SK-N-MC (cell line): ENCODE measurements at regions not wholly inside any gene's neighbourhood (a gene's known extent, or its start where the extent isn't known, plus 50 kb on each side); places are given as distances from the start of the nearest gene placed in this dataset.

Experiments
- DNase-seq: peaks from one replicate; pipeline ENCODE4 v3.0.0-alpha.2; 2011; ENCODE audit warnings: low read depth, low spot score
- H3K27ac ChIP-seq: fragments of 200-600 bp; sonication (generic); 2 replicates; pipeline ENCODE4 v1.5.1; 2016; ENCODE audit warnings: mixed run types
- H3K36me3 ChIP-seq: fragments of 200-600 bp; sonication (generic); 2 replicates; pipeline ENCODE4 v1.6.1; 2017; ENCODE audit warnings: antibody characterized with exemption, low read length, mixed read lengths; ENCODE audit not compliant: insufficient read depth
- H3K4me3 ChIP-seq: fragments of 200-600 bp; sonication (generic); 2 replicates; pipeline ENCODE4 v1.5.1; 2016
- H3K9ac ChIP-seq: fragments of 200-600 bp; sonication (generic); 2 replicates; pipeline ENCODE4 v1.8.0; 2017; ENCODE audit warnings: mixed run types, mixed read lengths; ENCODE audit not compliant: insufficient read length
- H3K9me3 ChIP-seq: fragments of 200-600 bp; sonication (generic); 2 replicates; pipeline ENCODE4 v1.6.1; 2017; ENCODE audit warnings: low read depth, mild to moderate bottlenecking, antibody characterized with exemption, low read length, moderate library complexity, mixed read lengths
- EZH2 ChIP-seq: fragments of 200-600 bp; sonication (generic); IDR thresholded peaks from one replicate; pipeline ENCODE4 v1.6.1; 2017; ENCODE audit warnings: antibody characterized with exemption
- FOXP2 ChIP-seq: optimal IDR thresholded peaks from 2 replicates; pipeline ENCODE3; 2011; ENCODE audit warnings: mild to moderate bottlenecking, moderate library complexity; ENCODE audit not compliant: insufficient read depth; ENCODE audit errors: extremely low read length, control extremely low read depth
- POLR2AphosphoS5 ChIP-seq: IDR thresholded peaks from 2 replicates; pipeline ENCODE4 v1.6.1; 2012; ENCODE audit warnings: mild to moderate bottlenecking, low read depth, low read length, borderline replicate concordance

DNA sequence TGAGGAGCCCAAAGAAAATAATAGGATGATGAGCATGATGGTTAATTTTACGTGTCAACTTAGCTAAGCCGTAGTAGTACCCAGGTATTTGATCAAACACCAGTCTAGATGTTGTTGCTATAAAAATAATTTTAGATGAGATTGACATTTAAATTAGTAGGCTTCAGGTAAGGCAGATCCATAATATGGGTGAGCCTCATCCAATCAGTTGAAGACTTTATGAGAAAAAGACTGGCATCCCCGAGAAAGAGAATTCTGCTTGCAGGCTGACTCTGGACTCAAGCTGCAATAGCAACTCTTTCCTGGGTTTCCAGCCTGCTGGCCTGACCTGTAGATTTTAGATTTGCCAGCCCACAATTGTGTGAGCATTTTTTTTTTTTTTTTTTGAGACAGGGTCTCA is 192.8 kb upstream of the LNX1 start:
- no peak for DNase-seq
- TF ChIP-seq FOXP2, result no peak
- no peak for TF ChIP-seq POLR2AphosphoS5
- no peak for TF ChIP-seq EZH2
- Histone ChIP-seq H3K9ac (no peak overlapping the region), H3K36me3 (no peaks in the 10 kb centered on the region), H3K27ac (no peak overlapping the region), H3K4me3 (no peak overlapping the region), H3K9me3 (no peaks in the 10 kb centered on the region)

DNA sequence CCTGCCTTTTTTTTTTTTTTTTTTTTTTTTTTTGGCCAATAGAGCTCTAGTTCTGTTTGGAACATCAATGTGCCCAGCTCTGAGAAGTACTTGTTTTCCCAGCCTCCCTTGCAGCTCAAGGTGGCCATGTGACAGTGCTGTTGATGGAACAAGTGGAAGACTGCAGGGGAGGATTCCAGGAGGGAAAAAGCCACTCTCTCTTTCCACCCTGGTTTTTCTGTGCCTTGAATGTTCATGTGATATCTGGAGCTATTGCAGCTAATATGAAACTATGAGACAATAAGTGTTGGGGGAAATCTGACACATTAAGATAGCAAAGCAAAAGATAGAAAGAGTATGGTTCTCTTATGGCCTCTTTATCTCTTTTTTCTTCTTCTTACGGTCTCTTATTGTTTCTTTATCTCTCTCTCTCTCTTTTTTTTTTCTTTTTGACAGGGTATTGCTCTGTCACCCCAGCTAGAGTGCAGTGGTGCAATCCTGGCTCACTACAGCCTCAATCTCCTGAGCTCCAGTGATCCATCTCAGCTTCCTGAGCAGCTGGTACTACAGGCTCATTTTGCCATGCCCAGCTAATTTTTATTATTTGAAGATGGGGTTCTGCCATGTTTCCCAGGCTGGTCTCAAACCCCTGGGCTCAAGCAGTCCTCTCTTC is 192.0 kb upstream of the LNX1 start:
- no peak overlapping the region for H3K4me3 ChIP-seq
- no peak for DNase-seq
- no peaks in the 10 kb centered on the region for H3K9me3 ChIP-seq
- H3K27ac ChIP-seq, result no peak overlapping the region
- no peak overlapping the region for H3K9ac ChIP-seq
- H3K36me3 ChIP-seq, result no peaks in the 10 kb centered on the region
- TF ChIP-seq POLR2AphosphoS5, result no peak
- no peak for TF ChIP-seq FOXP2
- no peak for TF ChIP-seq EZH2

DNA sequence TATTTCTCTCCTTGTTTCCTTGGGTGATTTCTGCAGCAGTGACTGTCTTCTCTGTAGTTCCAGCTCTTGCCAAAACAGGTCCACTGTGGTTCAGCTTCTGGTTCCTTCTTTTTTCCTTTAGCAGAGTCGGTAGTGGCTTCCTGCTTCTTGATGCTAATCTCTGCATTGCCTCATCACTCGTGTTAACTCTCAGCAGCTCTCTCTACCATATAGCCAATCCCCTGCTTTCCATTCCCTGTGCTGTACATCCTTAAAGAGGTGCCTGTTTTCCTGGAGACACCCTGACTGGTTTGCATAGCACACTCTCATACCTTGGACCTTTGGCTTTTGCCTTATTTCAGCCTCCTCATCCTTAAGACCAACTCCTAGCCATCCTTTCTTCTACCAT is 191.2 kb upstream of the LNX1 start:
- TF ChIP-seq EZH2 (no peak), POLR2AphosphoS5 (no peak), FOXP2 (no peak)
- DNase-seq, result no peak
- H3K4me3 ChIP-seq, result no peak overlapping the region
- H3K9me3 ChIP-seq, result no peaks in the 10 kb centered on the region
- H3K36me3 ChIP-seq, result no peaks in the 10 kb centered on the region
- no peak overlapping the region for H3K27ac ChIP-seq
- H3K9ac ChIP-seq, result no peak overlapping the region

DNA sequence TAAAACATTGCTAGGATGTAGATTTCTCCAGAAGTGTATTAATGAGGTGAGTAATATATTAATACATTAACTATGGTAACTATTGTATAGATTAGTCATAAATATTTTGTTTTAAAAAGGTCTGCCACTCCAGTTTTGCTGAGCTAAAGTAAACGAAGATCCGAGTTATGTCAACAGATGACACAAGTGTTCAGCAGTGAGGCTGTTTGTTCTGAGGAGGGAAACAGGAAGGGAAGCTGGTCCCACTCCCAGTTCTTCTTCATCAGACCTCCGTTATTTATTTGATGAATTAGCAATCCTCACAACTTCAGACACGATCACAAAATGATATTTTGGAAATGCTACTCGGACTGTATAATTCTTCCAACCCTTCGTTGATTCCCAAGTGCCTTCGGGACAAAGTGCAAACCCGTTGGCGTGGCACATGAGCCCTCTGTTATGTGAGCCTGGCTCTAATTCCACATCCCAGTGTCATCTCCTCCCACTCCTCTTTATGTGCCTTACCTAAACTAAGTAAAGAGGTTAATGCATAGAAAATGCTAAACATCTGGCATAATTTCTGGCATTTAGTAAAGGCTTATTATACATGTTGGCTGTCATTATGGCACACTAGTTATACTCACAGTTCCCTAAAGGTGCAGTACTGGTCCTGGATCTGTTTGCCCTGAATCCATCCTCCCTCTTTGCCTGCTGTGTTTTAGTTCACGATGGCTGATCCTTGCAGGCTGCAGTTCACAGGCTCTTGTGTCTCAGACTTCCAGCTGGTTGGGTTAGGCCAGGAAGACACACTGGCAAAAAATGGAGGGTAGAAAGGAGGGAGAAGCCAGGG is 190.6 kb upstream of the LNX1 start:
- Histone ChIP-seq H3K9ac (no peak overlapping the region), H3K36me3 (no peaks in the 10 kb centered on the region), H3K9me3 (no peaks in the 10 kb centered on the region), H3K4me3 (no peak overlapping the region), H3K27ac (no peak overlapping the region)
- no peak for DNase-seq
- no peak for TF ChIP-seq FOXP2
- TF ChIP-seq EZH2, result no peak
- TF ChIP-seq POLR2AphosphoS5, result no peak

DNA sequence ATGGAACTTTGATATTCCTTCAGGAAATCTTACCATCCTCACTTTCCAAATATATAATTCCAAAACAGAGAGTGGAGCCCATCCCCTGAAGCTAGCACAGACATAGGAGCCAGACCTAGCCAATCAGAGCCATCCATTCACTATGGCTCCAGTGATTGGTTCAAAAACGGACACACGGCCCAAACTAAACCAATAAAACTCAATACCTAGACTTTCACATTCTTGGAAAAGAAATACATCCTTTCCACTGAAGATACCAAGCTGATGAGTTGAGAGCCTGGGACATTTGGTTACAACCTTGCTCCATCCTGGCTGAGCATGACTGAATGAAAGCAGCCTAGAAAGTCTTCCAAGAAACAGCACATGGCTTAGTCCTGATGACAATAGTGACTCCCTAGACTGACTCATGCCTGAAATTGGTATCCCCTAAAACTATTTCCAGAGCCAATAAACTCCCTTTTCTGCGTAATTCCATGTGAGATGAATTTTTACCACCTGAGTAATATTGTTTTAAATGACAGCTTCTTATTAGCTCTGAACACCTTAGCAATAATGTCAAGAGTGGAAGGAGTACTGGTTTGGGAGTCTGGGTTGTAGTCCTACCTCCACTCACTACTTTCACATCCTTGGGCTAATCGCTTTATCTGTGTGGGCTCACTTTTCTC is 189.6 kb upstream of the LNX1 start:
- H3K27ac ChIP-seq, result no peak overlapping the region

DNA sequence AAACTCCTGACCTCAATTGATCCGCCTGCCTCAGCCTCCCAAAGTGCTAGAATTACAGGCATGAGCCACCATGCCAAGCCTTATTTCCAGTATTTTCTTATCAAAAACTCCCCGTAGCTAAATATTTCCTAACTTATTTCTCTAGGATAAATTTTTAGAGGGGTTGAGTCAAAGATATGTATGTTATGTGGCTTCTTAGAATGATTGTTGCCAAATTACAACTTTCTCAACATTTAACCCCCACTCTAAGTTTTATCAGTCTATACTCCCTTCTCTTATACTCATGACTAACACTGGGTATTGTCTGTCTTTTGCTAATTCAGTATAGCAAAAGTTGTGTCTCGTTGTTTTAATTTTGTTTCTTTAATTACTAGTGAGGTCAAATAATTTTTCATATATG is 187.7 kb upstream of the LNX1 start:
- no peak for TF ChIP-seq EZH2
- TF ChIP-seq POLR2AphosphoS5, result no peak
- no peak for TF ChIP-seq FOXP2

More for the DNA sequence above, 189.6 kb upstream of the LNX1 start:
- Histone ChIP-seq H3K36me3 (no peaks in the 10 kb centered on the region), H3K4me3 (no peak overlapping the region), H3K9ac (no peak overlapping the region), H3K9me3 (no peaks in the 10 kb centered on the region)
- TF ChIP-seq EZH2, result no peak
- TF ChIP-seq FOXP2, result no peak
- TF ChIP-seq POLR2AphosphoS5, result no peak
- no peak for DNase-seq

DNA sequence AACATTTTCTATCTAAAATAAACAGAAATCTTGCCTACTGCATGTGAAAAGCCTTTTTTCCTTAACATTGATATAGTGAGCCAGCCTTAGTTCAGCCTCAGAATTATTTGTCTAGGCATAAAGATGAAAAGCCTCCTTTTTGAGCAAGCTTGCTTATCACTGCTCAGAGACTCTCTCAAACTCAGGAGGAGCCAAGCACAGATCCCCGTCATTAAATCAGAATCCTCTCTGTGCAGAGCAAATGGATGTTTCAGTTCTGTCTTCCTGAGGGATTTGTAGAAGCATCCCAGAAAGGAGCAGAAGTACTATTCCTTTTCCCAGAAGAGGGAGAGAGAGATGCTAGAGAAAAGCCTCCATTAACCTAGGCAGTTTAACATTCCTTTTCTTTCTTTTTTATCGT is 186.9 kb upstream of the LNX1 start:
- Histone ChIP-seq H3K9ac (no peak overlapping the region), H3K4me3 (no peak overlapping the region), H3K27ac (no peak overlapping the region), H3K36me3 (no peaks in the 10 kb centered on the region), H3K9me3 (no peaks in the 10 kb centered on the region)
- TF ChIP-seq FOXP2, result no peak
- no peak for TF ChIP-seq EZH2
- TF ChIP-seq POLR2AphosphoS5, result no peak
- no peak for DNase-seq

More for the DNA sequence above, 187.7 kb upstream of the LNX1 start:
- Histone ChIP-seq H3K9me3 (no peaks in the 10 kb centered on the region), H3K9ac (no peak overlapping the region), H3K36me3 (no peaks in the 10 kb centered on the region), H3K4me3 (no peak overlapping the region), H3K27ac (no peak overlapping the region)
- DNase-seq, result no peak

DNA sequence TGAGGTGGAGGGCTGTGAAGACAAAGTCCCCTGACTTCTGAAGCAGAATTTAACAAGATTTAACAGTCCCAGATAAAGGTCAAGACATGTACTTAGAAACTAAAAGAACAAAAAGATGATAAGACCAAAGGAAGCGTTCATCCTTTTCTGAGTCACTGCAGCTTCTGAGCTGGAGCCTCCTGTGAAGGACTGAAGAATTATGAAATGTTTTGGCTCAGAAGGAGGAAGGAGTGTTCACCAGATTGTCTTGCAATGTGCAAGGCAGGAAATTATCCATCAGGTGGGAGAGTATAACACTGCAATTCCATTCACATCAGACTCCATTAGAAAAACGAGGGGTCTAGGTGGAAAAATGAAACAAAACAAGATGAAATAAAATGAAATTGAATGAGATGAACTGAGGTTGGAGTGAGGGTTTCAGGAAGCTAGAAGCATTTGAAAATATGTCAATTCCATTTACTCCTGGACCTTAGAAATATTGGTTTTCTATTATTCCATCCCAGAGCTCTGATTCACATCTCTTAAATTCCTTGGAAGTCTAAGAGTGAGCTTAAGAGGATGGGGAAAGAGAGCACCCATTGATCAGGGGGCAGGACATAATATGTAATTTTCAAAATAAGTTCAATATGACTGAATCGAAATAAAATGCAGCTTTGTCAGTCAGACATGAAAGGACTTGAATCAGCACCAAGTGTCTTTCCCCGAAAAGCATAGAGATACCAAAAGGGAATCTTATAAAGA is 186.1 kb upstream of the LNX1 start:
- TF ChIP-seq FOXP2 (no peak), POLR2AphosphoS5 (no peak), EZH2 (no peak)
- Histone ChIP-seq H3K4me3 (no peak overlapping the region), H3K27ac (no peak overlapping the region), H3K36me3 (no peaks in the 10 kb centered on the region), H3K9ac (no peak overlapping the region), H3K9me3 (no peaks in the 10 kb centered on the region)
- no peak for DNase-seq
